ENCODE measurements at regions not wholly inside any gene's neighbourhood (a gene's known extent, or its start where the extent isn't known, plus 50 kb on each side); places are given as distances from the start of the nearest gene placed in this dataset.

GRCh38 chr13:56907766-56908165, 233.0 kb upstream of the PRR20A start:
- 70% methylated on average over 2 of the region's 2 CpGs for WGBS
- TF ChIP-seq TAF1 (conservative IDR thresholded peaks at IDR 0.05) (no peak), RAD21 (IDR thresholded peaks at IDR 0.05) (no peak), HNF4G (IDR thresholded peaks at IDR 0.05) (no peak), HNF4A (conservative IDR thresholded peaks at IDR 0.05) (no peak), JUND (IDR thresholded peaks at IDR 0.05) (no peak), FOXA2 (IDR thresholded peaks at IDR 0.05) (no peak), RXRA (IDR thresholded peaks at IDR 0.05) (no peak), NR2F2 (IDR thresholded peaks at IDR 0.05) (no peak), ATF3 (IDR thresholded peaks at IDR 0.05) (no peak), CTCF (IDR thresholded peaks at IDR 0.05; ENCODE audit: low read depth, low read length, missing input control) (no peak), YY1 (IDR thresholded peaks at IDR 0.05) (no peak), EGR1 (IDR thresholded peaks at IDR 0.05; ENCODE audit: low read depth in 2 of 2) (no peak), ZBTB33 (IDR thresholded peaks at IDR 0.05) (no peak), REST (IDR thresholded peaks at IDR 0.05) (no peak), MAX (IDR thresholded peaks at IDR 0.05) (no peak), SP1 (IDR thresholded peaks at IDR 0.05) (no peak), GABPA (IDR thresholded peaks at IDR 0.05 in 1 of 2, conservative IDR thresholded peaks at IDR 0.05 in 1 of 2) (no peak), FOXA1 (IDR thresholded peaks at IDR 0.05) (no peak)
- no peak for DNase-seq (ENCODE audit: low spot score)

More at GRCh38 chr13:56907766-56908165, 233.0 kb upstream of the PRR20A start:
- no peak overlapping the region for H3K27ac ChIP-seq (ENCODE audit: low read depth in 1 of 2, low read length in 2 of 2)
- no peak overlapping the region for H3K4me3 ChIP-seq (ENCODE audit: low read depth in 1 of 3, low read length in 3 of 3)
- H3K36me3 ChIP-seq (ENCODE audit: control insufficient read depth in 4 of 4, insufficient read depth in 3 of 4, low read depth in 1 of 4, low read length in 3 of 4): no peaks in the 10 kb centered on the region
- H3K27me3 ChIP-seq (ENCODE audit: control insufficient read depth in 4 of 4, insufficient read depth in 4 of 4, low read length in 3 of 4): no peaks in the 10 kb centered on the region
- H3K9me3 ChIP-seq (ENCODE audit: control insufficient read depth in 4 of 4, low read length in 3 of 4): no peaks in the 10 kb centered on the region
- no peaks in the 10 kb centered on the region for H3K4me1 ChIP-seq (ENCODE audit: control insufficient read depth in 4 of 4, insufficient read depth in 4 of 4, low read length in 3 of 4)
- H3K9ac ChIP-seq (ENCODE audit: low read depth in 1 of 2, low read length in 2 of 2): no peak overlapping the region
